SK-N-MC (cell line): ENCODE measurements at regions not wholly inside any gene's neighbourhood (a gene's known extent, or its start where the extent isn't known, plus 50 kb on each side); places are given as distances from the start of the nearest gene placed in this dataset.

ENCODE experiments used
- EZH2 ChIP-seq: fragments of 200-600 bp; sonication (generic); IDR thresholded peaks from one replicate; pipeline ENCODE4 v1.6.1; 2017; ENCODE audit warnings: antibody characterized with exemption
- POLR2AphosphoS5 ChIP-seq: IDR thresholded peaks from 2 replicates; pipeline ENCODE4 v1.6.1; 2012; ENCODE audit warnings: mild to moderate bottlenecking, low read depth, low read length, borderline replicate concordance

GRCh38 chr4:155481150-155481549 lies 104.4 kb upstream of the MAP9 start:
- no peak for TF ChIP-seq EZH2
- TF ChIP-seq POLR2AphosphoS5: no peak
